ENCODE measurements at regions not wholly inside any gene's neighbourhood (a gene's known extent, or its start where the extent isn't known, plus 50 kb on each side); places are given as distances from the start of the nearest gene placed in this dataset.

DNA sequence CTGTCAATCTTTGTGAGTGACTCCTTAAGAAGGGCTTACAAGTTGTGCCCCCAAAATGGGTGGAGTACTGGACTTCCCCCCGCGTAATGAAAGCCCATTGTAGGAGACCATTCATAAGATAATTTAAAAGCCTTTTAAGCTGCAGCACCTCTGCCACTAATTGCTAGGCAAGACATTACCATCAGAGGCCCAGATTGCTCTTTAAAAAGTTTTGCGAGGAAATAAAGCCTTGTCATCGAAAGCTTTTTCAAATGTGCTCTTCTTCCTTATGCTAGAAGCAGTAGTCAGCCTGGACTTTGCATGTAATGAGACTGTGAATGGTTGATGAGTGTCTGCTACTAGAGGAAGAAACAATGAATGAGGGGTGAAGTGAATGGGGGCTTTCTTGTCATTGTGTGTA lies 345.3 kb upstream of the CDH2 start:
- no peaks in the 10 kb centered on the region for H3K36me3 ChIP-seq (ENCODE audit: control insufficient read depth, insufficient read depth, low read length)
- no peak for DNase-seq (ENCODE audit: low read depth, low spot score)
- intact Hi-C loops (cut with micrococcal nuclease; ENCODE audit: unreplicated experiment) (no loop called here), in situ Hi-C loops (cut with HindIII; ENCODE audit: low pct_unique_long_range_greater_than_20kb, low sequenced_read_pairs) (no loop called here)
- no peak for ATAC-seq
- no peaks in the 10 kb centered on the region for H3K4me1 ChIP-seq (ENCODE audit: control insufficient read depth, insufficient read depth, low read length)
- no peaks in the 10 kb centered on the region for H3K27me3 ChIP-seq (ENCODE audit: control insufficient read depth, insufficient read depth, low read length)
- CTCF ChIA-PET = no interaction called here
- no peak overlapping the region for H3K27ac ChIP-seq (ENCODE audit: low read length)
- POLR2A ChIA-PET = no interaction called here
- no TSS peak for BruUV-seq (replicated peaks)
- H3K9me3 ChIP-seq (ENCODE audit: control insufficient read depth, insufficient read depth, low read depth, low read length) = no peaks in the 10 kb centered on the region
- TF ChIP-seq, protein P1, sequence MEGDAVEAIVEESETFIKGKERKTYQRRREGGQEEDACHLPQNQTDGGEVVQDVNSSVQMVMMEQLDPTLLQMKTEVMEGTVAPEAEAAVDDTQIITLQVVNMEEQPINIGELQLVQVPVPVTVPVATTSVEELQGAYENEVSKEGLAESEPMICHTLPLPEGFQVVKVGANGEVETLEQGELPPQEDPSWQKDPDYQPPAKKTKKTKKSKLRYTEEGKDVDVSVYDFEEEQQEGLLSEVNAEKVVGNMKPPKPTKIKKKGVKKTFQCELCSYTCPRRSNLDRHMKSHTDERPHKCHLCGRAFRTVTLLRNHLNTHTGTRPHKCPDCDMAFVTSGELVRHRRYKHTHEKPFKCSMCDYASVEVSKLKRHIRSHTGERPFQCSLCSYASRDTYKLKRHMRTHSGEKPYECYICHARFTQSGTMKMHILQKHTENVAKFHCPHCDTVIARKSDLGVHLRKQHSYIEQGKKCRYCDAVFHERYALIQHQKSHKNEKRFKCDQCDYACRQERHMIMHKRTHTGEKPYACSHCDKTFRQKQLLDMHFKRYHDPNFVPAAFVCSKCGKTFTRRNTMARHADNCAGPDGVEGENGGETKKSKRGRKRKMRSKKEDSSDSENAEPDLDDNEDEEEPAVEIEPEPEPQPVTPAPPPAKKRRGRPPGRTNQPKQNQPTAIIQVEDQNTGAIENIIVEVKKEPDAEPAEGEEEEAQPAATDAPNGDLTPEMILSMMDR (IDR thresholded peaks at IDR 0.05) = no peak
- TF ChIP-seq, protein P2, sequence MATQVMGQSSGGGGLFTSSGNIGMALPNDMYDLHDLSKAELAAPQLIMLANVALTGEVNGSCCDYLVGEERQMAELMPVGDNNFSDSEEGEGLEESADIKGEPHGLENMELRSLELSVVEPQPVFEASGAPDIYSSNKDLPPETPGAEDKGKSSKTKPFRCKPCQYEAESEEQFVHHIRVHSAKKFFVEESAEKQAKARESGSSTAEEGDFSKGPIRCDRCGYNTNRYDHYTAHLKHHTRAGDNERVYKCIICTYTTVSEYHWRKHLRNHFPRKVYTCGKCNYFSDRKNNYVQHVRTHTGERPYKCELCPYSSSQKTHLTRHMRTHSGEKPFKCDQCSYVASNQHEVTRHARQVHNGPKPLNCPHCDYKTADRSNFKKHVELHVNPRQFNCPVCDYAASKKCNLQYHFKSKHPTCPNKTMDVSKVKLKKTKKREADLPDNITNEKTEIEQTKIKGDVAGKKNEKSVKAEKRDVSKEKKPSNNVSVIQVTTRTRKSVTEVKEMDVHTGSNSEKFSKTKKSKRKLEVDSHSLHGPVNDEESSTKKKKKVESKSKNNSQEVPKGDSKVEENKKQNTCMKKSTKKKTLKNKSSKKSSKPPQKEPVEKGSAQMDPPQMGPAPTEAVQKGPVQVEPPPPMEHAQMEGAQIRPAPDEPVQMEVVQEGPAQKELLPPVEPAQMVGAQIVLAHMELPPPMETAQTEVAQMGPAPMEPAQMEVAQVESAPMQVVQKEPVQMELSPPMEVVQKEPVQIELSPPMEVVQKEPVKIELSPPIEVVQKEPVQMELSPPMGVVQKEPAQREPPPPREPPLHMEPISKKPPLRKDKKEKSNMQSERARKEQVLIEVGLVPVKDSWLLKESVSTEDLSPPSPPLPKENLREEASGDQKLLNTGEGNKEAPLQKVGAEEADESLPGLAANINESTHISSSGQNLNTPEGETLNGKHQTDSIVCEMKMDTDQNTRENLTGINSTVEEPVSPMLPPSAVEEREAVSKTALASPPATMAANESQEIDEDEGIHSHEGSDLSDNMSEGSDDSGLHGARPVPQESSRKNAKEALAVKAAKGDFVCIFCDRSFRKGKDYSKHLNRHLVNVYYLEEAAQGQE (IDR thresholded peaks at IDR 0.05; ENCODE audit: insufficient read depth in 1 of 2, low read depth in 2 of 2, low read length in 1 of 2) = no peak
- no peak for TF ChIP-seq SIN3A (IDR thresholded peaks at IDR 0.05; ENCODE audit: borderline replicate concordance, insufficient read depth, low read depth, low read length)
- no peak for TF ChIP-seq TCF7L2 (IDR thresholded peaks at IDR 0.05; ENCODE audit: low read depth, low read length)
- TF ChIP-seq POLR2AphosphoS5 (IDR thresholded peaks at IDR 0.05; ENCODE audit: low read depth, low read length) = no peak
- H3K4me3 ChIP-seq (ENCODE audit: low read depth in 2 of 2, low read length in 2 of 2) = no peak overlapping the region

DNA sequence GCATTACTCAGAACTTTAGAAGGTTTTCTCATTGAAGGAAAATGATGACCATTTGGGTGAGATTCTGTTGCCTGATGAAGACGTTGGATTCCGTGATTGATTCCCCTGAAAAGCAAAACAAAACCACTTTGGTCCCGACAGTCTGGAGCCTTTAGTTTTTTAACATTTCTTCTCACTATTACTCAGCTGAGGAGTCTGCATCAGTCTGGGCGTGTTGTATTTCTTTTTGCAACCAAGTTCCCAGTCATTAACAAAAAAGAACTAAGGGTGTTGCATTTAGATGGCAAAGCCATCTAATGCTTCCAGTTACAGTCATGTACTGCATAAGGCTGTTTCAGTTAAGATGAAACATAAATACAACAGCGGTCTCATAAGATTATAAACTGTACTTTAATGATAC lies 343.1 kb upstream of the CDH2 start:
- in situ Hi-C loops (cut with HindIII; ENCODE audit: low pct_unique_long_range_greater_than_20kb, low sequenced_read_pairs) (no loop called here), intact Hi-C loops (cut with micrococcal nuclease; ENCODE audit: unreplicated experiment) (no loop called here)
- TF ChIP-seq TCF7L2 (IDR thresholded peaks at IDR 0.05; ENCODE audit: low read depth, low read length) (no peak), SIN3A (IDR thresholded peaks at IDR 0.05; ENCODE audit: borderline replicate concordance, insufficient read depth, low read depth, low read length) (no peak), POLR2AphosphoS5 (IDR thresholded peaks at IDR 0.05; ENCODE audit: low read depth, low read length) (no peak)
- TF ChIP-seq, protein P1 (IDR thresholded peaks at IDR 0.05) = no peak
- TF ChIP-seq, protein P2 (IDR thresholded peaks at IDR 0.05; ENCODE audit: insufficient read depth in 1 of 2, low read depth in 2 of 2, low read length in 1 of 2) = no peak
- ATAC-seq (no peak), DNase-seq (ENCODE audit: low read depth, low spot score) (no peak)
- Histone ChIP-seq H3K27me3 (ENCODE audit: control insufficient read depth, insufficient read depth, low read length) (no peaks in the 10 kb centered on the region), H3K27ac (ENCODE audit: low read length) (no peak overlapping the region), H3K4me3 (ENCODE audit: low read depth in 2 of 2, low read length in 2 of 2) (no peak overlapping the region), H3K9me3 (ENCODE audit: control insufficient read depth, insufficient read depth, low read depth, low read length) (no peaks in the 10 kb centered on the region), H3K4me1 (ENCODE audit: control insufficient read depth, insufficient read depth, low read length) (no peaks in the 10 kb centered on the region), H3K36me3 (ENCODE audit: control insufficient read depth, insufficient read depth, low read length) (no peaks in the 10 kb centered on the region)
- ChIA-PET POLR2A (no interaction called here), CTCF (no interaction called here)
- no TSS peak for BruUV-seq (replicated peaks)

Data from Panc1 (cell line).